Mammary epithelial cell (primary cell): ENCODE measurements at regions not wholly inside any gene's neighbourhood (a gene's known extent, or its start where the extent isn't known, plus 50 kb on each side); places are given as distances from the start of the nearest gene placed in this dataset.

ENCODE experiments used
- EZH2 ChIP-seq: IDR thresholded peaks from 2 replicates; pipeline ENCODE4 v1.6.1; 2012; ENCODE audit warnings: low read length, inconsistent platforms, borderline replicate concordance
- TF ChIP-seq, protein P1 (sequence below), 2 donors: IDR thresholded peaks in 1 of 2; conservative IDR thresholded peaks in 1 of 2; 2 replicates each; pipeline ENCODE4 v1.5.1; 2011 to 2012; ENCODE audit warnings: inconsistent platforms in 2 of 2, low read length in 2 of 2, mild to moderate bottlenecking in 2 of 2, control low read depth in 1 of 2, low read depth in 1 of 2; ENCODE audit not compliant: insufficient read depth in 1 of 2; ENCODE audit errors: extremely low read depth in 1 of 2

DNA sequence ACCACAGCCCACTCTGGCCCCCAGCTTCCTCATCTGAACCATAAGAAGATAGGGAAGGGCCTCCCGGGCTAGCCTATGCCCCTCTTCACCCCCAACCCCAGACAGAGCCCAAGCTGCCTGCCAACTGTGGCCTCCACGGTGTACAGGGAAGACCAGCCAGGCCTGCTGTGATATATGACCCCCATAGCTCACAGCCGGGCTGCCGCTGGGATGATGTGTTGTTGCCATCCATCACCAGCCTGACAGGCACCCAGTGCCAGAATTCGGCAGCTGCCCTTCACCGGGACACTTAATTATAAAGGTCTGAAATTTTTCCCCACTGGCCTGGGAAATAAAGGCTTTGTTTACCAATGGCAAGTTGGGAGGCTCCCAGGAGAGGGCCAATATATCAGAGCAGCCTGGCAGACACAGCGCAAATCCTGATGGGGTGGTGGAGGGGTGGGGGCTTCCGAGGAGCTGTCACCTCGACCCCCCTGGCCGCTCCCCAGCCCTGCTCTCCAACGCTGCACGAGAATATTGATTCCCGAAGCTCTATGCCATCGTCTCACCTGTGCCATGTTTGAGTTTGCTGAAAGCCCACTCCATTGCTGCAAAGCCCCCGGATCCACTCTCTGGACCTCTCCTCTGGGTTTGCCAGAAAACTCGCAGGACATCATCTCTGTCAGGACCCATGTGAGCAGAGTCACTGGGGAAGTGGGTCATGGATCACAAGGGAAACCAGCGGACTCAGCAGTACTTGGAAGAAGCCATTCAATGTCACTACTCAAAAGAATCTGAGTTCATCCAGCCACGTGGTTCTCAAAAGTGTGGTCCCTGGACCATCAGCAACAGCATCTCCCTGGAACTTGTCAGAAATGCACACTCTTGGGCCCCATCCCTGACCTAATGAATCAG, 296.9 kb downstream of the MN1 start:
- TF ChIP-seq EZH2: no peak
- TF ChIP-seq, protein P1, sequence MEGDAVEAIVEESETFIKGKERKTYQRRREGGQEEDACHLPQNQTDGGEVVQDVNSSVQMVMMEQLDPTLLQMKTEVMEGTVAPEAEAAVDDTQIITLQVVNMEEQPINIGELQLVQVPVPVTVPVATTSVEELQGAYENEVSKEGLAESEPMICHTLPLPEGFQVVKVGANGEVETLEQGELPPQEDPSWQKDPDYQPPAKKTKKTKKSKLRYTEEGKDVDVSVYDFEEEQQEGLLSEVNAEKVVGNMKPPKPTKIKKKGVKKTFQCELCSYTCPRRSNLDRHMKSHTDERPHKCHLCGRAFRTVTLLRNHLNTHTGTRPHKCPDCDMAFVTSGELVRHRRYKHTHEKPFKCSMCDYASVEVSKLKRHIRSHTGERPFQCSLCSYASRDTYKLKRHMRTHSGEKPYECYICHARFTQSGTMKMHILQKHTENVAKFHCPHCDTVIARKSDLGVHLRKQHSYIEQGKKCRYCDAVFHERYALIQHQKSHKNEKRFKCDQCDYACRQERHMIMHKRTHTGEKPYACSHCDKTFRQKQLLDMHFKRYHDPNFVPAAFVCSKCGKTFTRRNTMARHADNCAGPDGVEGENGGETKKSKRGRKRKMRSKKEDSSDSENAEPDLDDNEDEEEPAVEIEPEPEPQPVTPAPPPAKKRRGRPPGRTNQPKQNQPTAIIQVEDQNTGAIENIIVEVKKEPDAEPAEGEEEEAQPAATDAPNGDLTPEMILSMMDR (conservative IDR thresholded peaks at IDR 0.05 in 1 of 2, IDR thresholded peaks at IDR 0.05 in 1 of 2; ENCODE audit: extremely low read depth in 1 of 2, insufficient read depth in 1 of 2, low read depth in 1 of 2, low read length in 2 of 2): no peak
